ENCODE measurements at regions not wholly inside any gene's neighbourhood (a gene's known extent, or its start where the extent isn't known, plus 50 kb on each side); places are given as distances from the start of the nearest gene placed in this dataset.

DNA sequence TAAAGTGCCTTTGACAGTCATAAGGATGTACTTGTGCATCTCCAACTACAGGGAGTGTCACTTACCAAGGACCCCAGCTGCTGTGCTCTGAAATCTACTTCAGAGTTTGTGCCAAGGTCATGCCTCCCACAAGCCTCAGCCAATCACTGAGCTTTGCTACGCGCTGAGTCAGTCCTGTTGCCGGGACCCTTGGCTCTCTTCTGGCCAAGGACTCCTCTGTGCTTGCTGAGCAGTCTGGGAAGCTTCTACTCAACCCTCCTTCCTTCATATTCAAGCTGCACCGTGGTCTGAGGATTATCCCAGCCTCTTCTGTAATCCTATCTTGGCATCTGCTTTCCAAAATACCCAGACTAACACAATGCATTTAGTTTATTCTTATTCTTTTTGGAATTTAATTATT, 398.9 kb upstream of the FANCL start:
- Histone ChIP-seq H2AFZ (ENCODE audit: low read depth, low read length) (no peak overlapping the region), H3K4me1 (ENCODE audit: low read length) (peaks cover 5% of the 10 kb centered on the region), H3K79me2 (ENCODE audit: low read length) (no peaks in the 10 kb centered on the region), H3K27ac (ENCODE audit: low read length) (no peak overlapping the region), H3K4me2 (ENCODE audit: low read length) (no peak overlapping the region), H4K20me1 (ENCODE audit: insufficient read depth, low read length) (no peaks in the 10 kb centered on the region), H3K9ac (ENCODE audit: low read length) (no peak overlapping the region), H3K36me3 (replicated peaks; ENCODE audit: low read depth, low read length) (no peaks in the 10 kb centered on the region), H3K4me3 (ENCODE audit: low read length) (no peak overlapping the region), H3K9me3 (ENCODE audit: insufficient read depth, low read length) (no peaks in the 10 kb centered on the region), H3K27me3 (ENCODE audit: low read depth, low read length) (0 out of 2 replicates have a peak, but pooled peaks cover 3% of the 10 kb centered on the region)
- TF ChIP-seq, protein P1, sequence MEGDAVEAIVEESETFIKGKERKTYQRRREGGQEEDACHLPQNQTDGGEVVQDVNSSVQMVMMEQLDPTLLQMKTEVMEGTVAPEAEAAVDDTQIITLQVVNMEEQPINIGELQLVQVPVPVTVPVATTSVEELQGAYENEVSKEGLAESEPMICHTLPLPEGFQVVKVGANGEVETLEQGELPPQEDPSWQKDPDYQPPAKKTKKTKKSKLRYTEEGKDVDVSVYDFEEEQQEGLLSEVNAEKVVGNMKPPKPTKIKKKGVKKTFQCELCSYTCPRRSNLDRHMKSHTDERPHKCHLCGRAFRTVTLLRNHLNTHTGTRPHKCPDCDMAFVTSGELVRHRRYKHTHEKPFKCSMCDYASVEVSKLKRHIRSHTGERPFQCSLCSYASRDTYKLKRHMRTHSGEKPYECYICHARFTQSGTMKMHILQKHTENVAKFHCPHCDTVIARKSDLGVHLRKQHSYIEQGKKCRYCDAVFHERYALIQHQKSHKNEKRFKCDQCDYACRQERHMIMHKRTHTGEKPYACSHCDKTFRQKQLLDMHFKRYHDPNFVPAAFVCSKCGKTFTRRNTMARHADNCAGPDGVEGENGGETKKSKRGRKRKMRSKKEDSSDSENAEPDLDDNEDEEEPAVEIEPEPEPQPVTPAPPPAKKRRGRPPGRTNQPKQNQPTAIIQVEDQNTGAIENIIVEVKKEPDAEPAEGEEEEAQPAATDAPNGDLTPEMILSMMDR (IDR thresholded peaks at IDR 0.05; ENCODE audit: low read depth, low read length): no peak
- TF ChIP-seq EZH2phosphoT487 (IDR thresholded peaks at IDR 0.05; ENCODE audit: low read depth): no peak

DNA sequence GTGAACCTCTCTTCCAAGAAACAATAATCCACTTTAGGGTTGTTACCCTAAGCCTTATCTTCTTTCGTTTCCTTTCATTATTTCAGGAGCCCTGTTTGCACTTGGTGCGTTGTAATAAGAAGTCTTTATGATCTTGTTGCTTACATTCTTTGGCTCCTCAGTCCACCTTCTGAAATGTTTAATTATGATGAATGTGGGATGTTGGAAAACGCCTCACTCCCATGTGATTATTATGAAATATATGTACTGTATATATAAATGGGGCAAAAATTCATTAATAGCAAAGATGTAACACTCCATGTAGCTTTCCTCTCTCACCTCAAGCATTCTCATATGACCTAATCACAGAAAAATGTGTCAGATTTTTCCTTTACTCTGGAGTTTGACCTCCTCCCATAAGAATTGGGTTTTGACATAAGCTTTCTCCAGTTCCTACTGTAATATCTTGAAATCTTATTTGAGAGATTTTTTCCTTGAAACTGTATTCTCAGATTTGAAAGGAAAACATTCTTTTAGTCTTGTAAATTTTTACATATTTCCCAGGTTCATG, 397.2 kb upstream of the FANCL start:
- H3K27me3 ChIP-seq (ENCODE audit: low read depth, low read length): 0 out of 2 replicates have a peak, but pooled peaks cover 3% of the 10 kb centered on the region
- H2AFZ ChIP-seq (ENCODE audit: low read depth, low read length): no peak overlapping the region
- H3K4me3 ChIP-seq (ENCODE audit: low read length): no peak overlapping the region
- TF ChIP-seq, protein P1 (IDR thresholded peaks at IDR 0.05; ENCODE audit: low read depth, low read length): no peak
- no peak for TF ChIP-seq EZH2phosphoT487 (IDR thresholded peaks at IDR 0.05; ENCODE audit: low read depth)
- no peaks in the 10 kb centered on the region for H3K4me1 ChIP-seq (ENCODE audit: low read length)
- H3K36me3 ChIP-seq (replicated peaks; ENCODE audit: low read depth, low read length): no peaks in the 10 kb centered on the region
- H3K9me3 ChIP-seq (ENCODE audit: insufficient read depth, low read length): no peaks in the 10 kb centered on the region
- H3K9ac ChIP-seq (ENCODE audit: low read length): no peak overlapping the region
- no peak overlapping the region for H3K27ac ChIP-seq (ENCODE audit: low read length)
- no peaks in the 10 kb centered on the region for H4K20me1 ChIP-seq (ENCODE audit: insufficient read depth, low read length)
- no peaks in the 10 kb centered on the region for H3K79me2 ChIP-seq (ENCODE audit: low read length)
- no peak overlapping the region for H3K4me2 ChIP-seq (ENCODE audit: low read length)

GRCh38 chr2:58636872-58637271, 395.7 kb upstream of the FANCL start:
- Histone ChIP-seq H3K4me2 (ENCODE audit: low read length) (no peak overlapping the region), H3K9me3 (ENCODE audit: insufficient read depth, low read length) (no peaks in the 10 kb centered on the region), H3K27me3 (ENCODE audit: low read depth, low read length) (0 out of 2 replicates have a peak, but pooled peaks cover 3% of the 10 kb centered on the region), H3K27ac (ENCODE audit: low read length) (no peak overlapping the region), H3K36me3 (replicated peaks; ENCODE audit: low read depth, low read length) (no peaks in the 10 kb centered on the region), H3K9ac (ENCODE audit: low read length) (no peak overlapping the region), H3K79me2 (ENCODE audit: low read length) (no peaks in the 10 kb centered on the region), H3K4me1 (ENCODE audit: low read length) (no peaks in the 10 kb centered on the region), H4K20me1 (ENCODE audit: insufficient read depth, low read length) (no peaks in the 10 kb centered on the region), H3K4me3 (ENCODE audit: low read length) (no peak overlapping the region), H2AFZ (ENCODE audit: low read depth, low read length) (no peak overlapping the region)
- TF ChIP-seq, protein P1 (IDR thresholded peaks at IDR 0.05; ENCODE audit: low read depth, low read length): no peak
- TF ChIP-seq EZH2phosphoT487 (IDR thresholded peaks at IDR 0.05; ENCODE audit: low read depth): no peak

GRCh38 chr2:58635801-58636375, 394.8 kb upstream of the FANCL start:
- Histone ChIP-seq H3K4me2 (ENCODE audit: low read length) (no peak overlapping the region), H3K4me1 (ENCODE audit: low read length) (no peaks in the 10 kb centered on the region), H3K27me3 (ENCODE audit: low read depth, low read length) (0 out of 2 replicates have a peak, but pooled peaks cover 3% of the 10 kb centered on the region), H4K20me1 (ENCODE audit: insufficient read depth, low read length) (no peaks in the 10 kb centered on the region), H3K9me3 (ENCODE audit: insufficient read depth, low read length) (no peaks in the 10 kb centered on the region), H3K9ac (ENCODE audit: low read length) (no peak overlapping the region), H3K27ac (ENCODE audit: low read length) (no peak overlapping the region), H3K79me2 (ENCODE audit: low read length) (no peaks in the 10 kb centered on the region), H2AFZ (ENCODE audit: low read depth, low read length) (no peak overlapping the region), H3K36me3 (replicated peaks; ENCODE audit: low read depth, low read length) (no peaks in the 10 kb centered on the region), H3K4me3 (ENCODE audit: low read length) (no peak overlapping the region)
- no peak for TF ChIP-seq EZH2phosphoT487 (IDR thresholded peaks at IDR 0.05; ENCODE audit: low read depth)
- TF ChIP-seq, protein P1 (IDR thresholded peaks at IDR 0.05; ENCODE audit: low read depth, low read length): no peak

All from OCI-LY3 (cell line).